SH-SY5Y (cell line): ENCODE measurements at regions not wholly inside any gene's neighbourhood (a gene's known extent, or its start where the extent isn't known, plus 50 kb on each side); places are given as distances from the start of the nearest gene placed in this dataset.

Experiments
- GATA2 ChIP-seq: IDR thresholded peaks from 2 replicates; pipeline ENCODE4 v1.6.1; 2011; ENCODE audit warnings: mild to moderate bottlenecking, low read depth, low read length
- GATA3 ChIP-seq: IDR thresholded peaks from 2 replicates; pipeline ENCODE4 v1.6.1; 2011; ENCODE audit warnings: low read depth, mild to moderate bottlenecking, low read length, moderate library complexity

- no peak for TF ChIP-seq GATA3
- TF ChIP-seq GATA2: no peak
Observed at GRCh38 chr12:84384384-84384783, 528.2 kb downstream of the SLC6A15 start.
